SH-SY5Y (cell line): ENCODE measurements at regions not wholly inside any gene's neighbourhood (a gene's known extent, or its start where the extent isn't known, plus 50 kb on each side); places are given as distances from the start of the nearest gene placed in this dataset.

Experiments used
- GATA2 ChIP-seq: IDR thresholded peaks from 2 replicates; pipeline ENCODE4 v1.6.1; 2011; ENCODE audit warnings: mild to moderate bottlenecking, low read depth, low read length
- GATA3 ChIP-seq: IDR thresholded peaks from 2 replicates; pipeline ENCODE4 v1.6.1; 2011; ENCODE audit warnings: low read depth, mild to moderate bottlenecking, low read length, moderate library complexity

- no peak for TF ChIP-seq GATA2
- TF ChIP-seq GATA3: no peak
Observed at GRCh38 chr7:24110056-24110455, 173.9 kb upstream of the NPY start.
